ENCODE measurements at regions not wholly inside any gene's neighbourhood (a gene's known extent, or its start where the extent isn't known, plus 50 kb on each side); places are given as distances from the start of the nearest gene placed in this dataset.

DNA sequence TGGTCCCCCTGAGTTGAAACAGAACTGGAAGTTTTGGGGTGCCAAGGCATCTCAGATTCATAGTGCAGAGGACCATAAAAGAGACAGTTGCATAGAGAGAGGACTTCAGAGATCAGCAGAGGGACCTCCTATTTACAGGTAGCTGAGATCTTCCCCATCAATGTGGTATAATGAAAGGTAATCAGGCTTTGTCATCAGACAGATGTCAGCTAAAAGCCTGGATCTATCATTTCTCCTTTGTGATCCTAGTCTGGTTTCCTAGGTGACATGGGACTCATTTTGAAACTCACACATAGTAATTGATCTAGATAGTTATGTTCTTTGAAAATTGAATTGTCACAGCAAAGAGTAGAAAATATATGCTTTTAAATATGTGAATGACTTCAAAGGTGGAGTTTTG is 443.5 kb upstream of the MAP2 start (continued):
- TF ChIP-seq ATF3 (IDR thresholded peaks at IDR 0.05) (no peak), EGR1 (IDR thresholded peaks at IDR 0.05; ENCODE audit: low read depth in 2 of 2) (no peak), RXRA (IDR thresholded peaks at IDR 0.05) (no peak), JUND (IDR thresholded peaks at IDR 0.05) (no peak)

DNA sequence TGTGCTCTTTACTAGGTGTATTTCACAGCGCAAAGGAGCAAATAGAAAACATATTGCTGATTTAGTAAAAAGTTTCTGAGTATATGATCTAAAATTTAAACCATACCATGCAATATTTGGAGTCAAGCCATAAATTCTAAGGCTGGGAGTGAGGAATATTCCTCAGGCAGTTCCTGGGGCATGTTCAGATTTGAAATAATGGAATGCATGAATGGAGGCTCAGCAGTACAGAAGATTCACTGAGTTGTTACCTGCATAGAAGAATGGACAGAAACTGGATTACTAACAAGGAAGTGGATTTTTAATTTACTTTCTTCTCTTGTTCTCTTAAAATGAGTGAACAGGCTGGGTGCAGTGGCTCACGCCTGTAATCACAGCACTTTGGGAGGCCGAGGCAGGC is 441.0 kb upstream of the MAP2 start:
- no peak for DNase-seq (ENCODE audit: low spot score)
- H3K4me1 ChIP-seq (ENCODE audit: control insufficient read depth in 4 of 4, insufficient read depth in 4 of 4, low read length in 3 of 4) = no peaks in the 10 kb centered on the region
- WGBS = 86% methylated on average over 3 of the region's 3 CpGs
- H3K9me3 ChIP-seq (ENCODE audit: control insufficient read depth in 4 of 4, low read length in 3 of 4) = no peaks in the 10 kb centered on the region
- no peak overlapping the region for H3K27ac ChIP-seq (ENCODE audit: low read depth in 1 of 2, low read length in 2 of 2)
- TF ChIP-seq SP1 (IDR thresholded peaks at IDR 0.05) = no peak
- no peak for TF ChIP-seq HNF4G (IDR thresholded peaks at IDR 0.05)
- TF ChIP-seq YY1 (IDR thresholded peaks at IDR 0.05) = no peak
- TF ChIP-seq JUND (IDR thresholded peaks at IDR 0.05) = no peak
- no peak for TF ChIP-seq RXRA (IDR thresholded peaks at IDR 0.05)
- no peaks in the 10 kb centered on the region for H3K27me3 ChIP-seq (ENCODE audit: control insufficient read depth in 4 of 4, insufficient read depth in 4 of 4, low read length in 3 of 4)
- H3K4me3 ChIP-seq (ENCODE audit: low read depth in 1 of 3, low read length in 3 of 3) = no peak overlapping the region
- H3K36me3 ChIP-seq (ENCODE audit: control insufficient read depth in 4 of 4, insufficient read depth in 3 of 4, low read depth in 1 of 4, low read length in 3 of 4) = no peaks in the 10 kb centered on the region
- H3K9ac ChIP-seq (ENCODE audit: low read depth in 1 of 2, low read length in 2 of 2) = no peak overlapping the region

- H3K36me3 ChIP-seq (ENCODE audit: control insufficient read depth in 4 of 4, insufficient read depth in 3 of 4, low read depth in 1 of 4, low read length in 3 of 4) = no peaks in the 10 kb centered on the region
- no peaks in the 10 kb centered on the region for H3K27me3 ChIP-seq (ENCODE audit: control insufficient read depth in 4 of 4, insufficient read depth in 4 of 4, low read length in 3 of 4)
- no peaks in the 10 kb centered on the region for H3K4me1 ChIP-seq (ENCODE audit: control insufficient read depth in 4 of 4, insufficient read depth in 4 of 4, low read length in 3 of 4)
- TF ChIP-seq ATF3 (IDR thresholded peaks at IDR 0.05) (no peak), SP1 (IDR thresholded peaks at IDR 0.05) (no peak), CTCF (IDR thresholded peaks at IDR 0.05; ENCODE audit: low read depth, low read length, missing input control) (no peak), RXRA (IDR thresholded peaks at IDR 0.05) (no peak), RAD21 (IDR thresholded peaks at IDR 0.05) (no peak)
- no peaks in the 10 kb centered on the region for H3K9me3 ChIP-seq (ENCODE audit: control insufficient read depth in 4 of 4, low read length in 3 of 4)
- no peak for DNase-seq (ENCODE audit: low spot score)
- no peak overlapping the region for H3K27ac ChIP-seq (ENCODE audit: low read depth in 1 of 2, low read length in 2 of 2)
- no peak overlapping the region for H3K9ac ChIP-seq (ENCODE audit: low read depth in 1 of 2, low read length in 2 of 2)
- no peak overlapping the region for H3K4me3 ChIP-seq (ENCODE audit: low read depth in 1 of 3, low read length in 3 of 3)
- 75% methylated on average over 3 of the region's 3 CpGs for WGBS
Measured at GRCh38 chr2:208983486-208983885, 440.4 kb upstream of the MAP2 start.

GRCh38 chr2:208984376-208985090 is 439.3 kb upstream of the MAP2 start:
- H3K27me3 ChIP-seq (ENCODE audit: control insufficient read depth in 4 of 4, insufficient read depth in 4 of 4, low read length in 3 of 4) = no peaks in the 10 kb centered on the region
- WGBS = 67% methylated on average over 6 of the region's 6 CpGs

More at GRCh38 chr2:208984376-208985090, 439.3 kb upstream of the MAP2 start:
- Histone ChIP-seq H3K4me1 (ENCODE audit: control insufficient read depth in 4 of 4, insufficient read depth in 4 of 4, low read length in 3 of 4) (no peaks in the 10 kb centered on the region), H3K9ac (ENCODE audit: low read depth in 1 of 2, low read length in 2 of 2) (no peak overlapping the region), H3K36me3 (ENCODE audit: control insufficient read depth in 4 of 4, insufficient read depth in 3 of 4, low read depth in 1 of 4, low read length in 3 of 4) (no peaks in the 10 kb centered on the region), H3K4me3 (ENCODE audit: low read depth in 1 of 3, low read length in 3 of 3) (no peak overlapping the region), H3K27ac (ENCODE audit: low read depth in 1 of 2, low read length in 2 of 2) (no peak overlapping the region), H3K9me3 (ENCODE audit: control insufficient read depth in 4 of 4, low read length in 3 of 4) (no peaks in the 10 kb centered on the region)
- DNase-seq (ENCODE audit: low spot score) = no peak
- TF ChIP-seq HNF4G (IDR thresholded peaks at IDR 0.05) (no peak), TAF1 (conservative IDR thresholded peaks at IDR 0.05) (no peak), HNF4A (conservative IDR thresholded peaks at IDR 0.05) (no peak), FOXA2 (IDR thresholded peaks at IDR 0.05) (no peak), CTCF (IDR thresholded peaks at IDR 0.05; ENCODE audit: low read depth, low read length, missing input control) (no peak), NR2F2 (IDR thresholded peaks at IDR 0.05) (no peak), ATF3 (IDR thresholded peaks at IDR 0.05) (no peak), RXRA (IDR thresholded peaks at IDR 0.05) (no peak), YY1 (IDR thresholded peaks at IDR 0.05) (no peak), GABPA (IDR thresholded peaks at IDR 0.05 in 1 of 2, conservative IDR thresholded peaks at IDR 0.05 in 1 of 2) (no peak), SP1 (IDR thresholded peaks at IDR 0.05) (no peak), RAD21 (IDR thresholded peaks at IDR 0.05) (no peak), FOXA1 (IDR thresholded peaks at IDR 0.05) (no peak), MAX (IDR thresholded peaks at IDR 0.05) (no peak)
- TF ChIP-seq, protein P1, sequence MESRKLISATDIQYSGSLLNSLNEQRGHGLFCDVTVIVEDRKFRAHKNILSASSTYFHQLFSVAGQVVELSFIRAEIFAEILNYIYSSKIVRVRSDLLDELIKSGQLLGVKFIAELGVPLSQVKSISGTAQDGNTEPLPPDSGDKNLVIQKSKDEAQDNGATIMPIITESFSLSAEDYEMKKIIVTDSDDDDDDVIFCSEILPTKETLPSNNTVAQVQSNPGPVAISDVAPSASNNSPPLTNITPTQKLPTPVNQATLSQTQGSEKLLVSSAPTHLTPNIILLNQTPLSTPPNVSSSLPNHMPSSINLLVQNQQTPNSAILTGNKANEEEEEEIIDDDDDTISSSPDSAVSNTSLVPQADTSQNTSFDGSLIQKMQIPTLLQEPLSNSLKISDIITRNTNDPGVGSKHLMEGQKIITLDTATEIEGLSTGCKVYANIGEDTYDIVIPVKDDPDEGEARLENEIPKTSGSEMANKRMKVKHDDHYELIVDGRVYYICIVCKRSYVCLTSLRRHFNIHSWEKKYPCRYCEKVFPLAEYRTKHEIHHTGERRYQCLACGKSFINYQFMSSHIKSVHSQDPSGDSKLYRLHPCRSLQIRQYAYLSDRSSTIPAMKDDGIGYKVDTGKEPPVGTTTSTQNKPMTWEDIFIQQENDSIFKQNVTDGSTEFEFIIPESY (IDR thresholded peaks at IDR 0.05) = no peak
